H9 (cell line): ENCODE measurements at regions not wholly inside any gene's neighbourhood (a gene's known extent, or its start where the extent isn't known, plus 50 kb on each side); places are given as distances from the start of the nearest gene placed in this dataset.

Experiments
- DNase-seq: peaks from one replicate; pipeline ENCODE4 v3.0.0-alpha.2; 2017
- H2AFZ ChIP-seq: one replicate; pipeline ENCODE4 v1.6.1; 2013; ENCODE audit warnings: mild to moderate bottlenecking, low read length, control low read depth, moderate library complexity
- H2AK5ac ChIP-seq: 2 replicates; pipeline ENCODE4 v1.6.1; 2013; ENCODE audit warnings: low read length, control low read depth, mixed read lengths; ENCODE audit not compliant: insufficient read length
- H2BK120ac ChIP-seq: one replicate; pipeline ENCODE4 v1.6.1; 2013; ENCODE audit warnings: low read depth, mild to moderate bottlenecking, low read length, control low read depth, inconsistent platforms; ENCODE audit not compliant: poor library complexity, severe bottlenecking
- H2BK12ac ChIP-seq: 2 replicates; pipeline ENCODE4 v1.6.1; 2013; ENCODE audit warnings: low read length, control low read depth, mixed read lengths, low read depth; ENCODE audit not compliant: insufficient read length
- H2BK15ac ChIP-seq: 2 replicates; pipeline ENCODE4 v1.6.1; 2013; ENCODE audit warnings: low read depth, low read length, control low read depth
- H2BK20ac ChIP-seq: one replicate; pipeline ENCODE4 v1.6.1; 2013; ENCODE audit warnings: low read depth, mild to moderate bottlenecking, low read length, control low read depth, inconsistent platforms; ENCODE audit not compliant: poor library complexity, severe bottlenecking
- H2BK5ac ChIP-seq: 2 replicates; pipeline ENCODE4 v1.6.1; 2013; ENCODE audit warnings: low read length, control low read depth, mixed read lengths; ENCODE audit not compliant: insufficient read length
- H3K14ac ChIP-seq: 2 replicates; pipeline ENCODE4 v1.6.1; 2013; ENCODE audit warnings: low read length, control low read depth; ENCODE audit not compliant: insufficient read depth
- H3K18ac ChIP-seq: 2 replicates; pipeline ENCODE4 v1.6.1; 2013; ENCODE audit warnings: low read depth, mild to moderate bottlenecking, mixed read lengths, low read length, control low read depth; ENCODE audit not compliant: insufficient read length
- H3K23ac ChIP-seq: 2 replicates; pipeline ENCODE4 v1.6.1; 2013; ENCODE audit warnings: low read length, control low read depth, mixed read lengths, low read depth; ENCODE audit not compliant: insufficient read length
- H3K23me2 ChIP-seq: 2 replicates; pipeline ENCODE4 v1.6.1; 2013; ENCODE audit warnings: low read depth, mild to moderate bottlenecking, mixed read lengths, low read length, control low read depth; ENCODE audit not compliant: insufficient read length, poor library complexity, severe bottlenecking
- H3K27ac ChIP-seq: 2 replicates; pipeline ENCODE4 v1.5.1; 2013; ENCODE audit warnings: low read length, control low read depth, mixed read lengths, low read depth; ENCODE audit not compliant: insufficient read length
- H3K27me3 ChIP-seq: 2 replicates; pipeline ENCODE4 v1.6.1; 2013; ENCODE audit warnings: low read length, control low read depth, inconsistent platforms; ENCODE audit not compliant: insufficient read depth
- H3K4ac ChIP-seq: 2 replicates; pipeline ENCODE4 v1.6.1; 2013; ENCODE audit warnings: low read depth, mild to moderate bottlenecking, control low read depth, inconsistent platforms, low read length, moderate library complexity
- H3K4me1 ChIP-seq: 2 replicates; pipeline ENCODE4 v1.6.1; 2013; ENCODE audit warnings: low read length, control low read depth, inconsistent platforms; ENCODE audit not compliant: insufficient read depth
- H3K4me2 ChIP-seq: 2 replicates; pipeline ENCODE4 v1.6.1; 2013; ENCODE audit warnings: low read length, control low read depth, mixed read lengths; ENCODE audit not compliant: insufficient read length, insufficient read depth
- H3K56ac ChIP-seq: 2 replicates; pipeline ENCODE4 v1.6.1; 2013; ENCODE audit warnings: low read depth, mild to moderate bottlenecking, mixed read lengths, low read length, control low read depth; ENCODE audit not compliant: insufficient read length
- H3K79me1 ChIP-seq: 2 replicates; pipeline ENCODE4 v1.6.1; 2013; ENCODE audit warnings: low read depth, mild to moderate bottlenecking, moderate library complexity, low read length, control low read depth, inconsistent platforms; ENCODE audit not compliant: insufficient read depth, poor library complexity, severe bottlenecking
- H3K79me2 ChIP-seq: 2 replicates; pipeline ENCODE4 v1.6.1; 2013; ENCODE audit warnings: low read length, control low read depth, inconsistent platforms; ENCODE audit not compliant: insufficient read depth
- H3K9ac ChIP-seq: 2 replicates; pipeline ENCODE4 v1.6.1; 2013; ENCODE audit warnings: low read length, control low read depth, mixed read lengths; ENCODE audit not compliant: insufficient read length; ENCODE audit errors: extremely low read depth
- H3K9me3 ChIP-seq: one replicate; pipeline ENCODE4 v1.6.1; 2013; ENCODE audit warnings: low read depth, low read length, inconsistent platforms; ENCODE audit not compliant: control insufficient read depth
- H3T11ph ChIP-seq: one replicate; pipeline ENCODE4 v1.6.1; 2013; ENCODE audit warnings: mild to moderate bottlenecking, low read length, control low read depth, inconsistent platforms
- H4K20me1 ChIP-seq: one replicate; pipeline ENCODE4 v1.6.1; 2013; ENCODE audit not compliant: control insufficient read depth, insufficient read length, insufficient read depth
- H4K5ac ChIP-seq: 2 replicates; pipeline ENCODE4 v1.6.1; 2013; ENCODE audit warnings: low read depth, mild to moderate bottlenecking, mixed read lengths, low read length, control low read depth; ENCODE audit not compliant: insufficient read length
- H4K8ac ChIP-seq: replicated peaks from 2 replicates; pipeline ENCODE4 v1.6.1; 2013; ENCODE audit warnings: low read length, control low read depth, mixed read lengths, low read depth; ENCODE audit not compliant: insufficient read length
- H4K91ac ChIP-seq: 2 replicates; pipeline ENCODE4 v1.6.1; 2013; ENCODE audit warnings: low read depth, mild to moderate bottlenecking, moderate library complexity, mixed read lengths, low read length, control low read depth; ENCODE audit not compliant: insufficient read length
- H3K27ac Mint-ChIP-seq, 3 experiments: 2 replicates in 2 of 3; 3 replicates in 1 of 3; pipeline ENCODE4 v1.8.0; 2020 to 2021; ENCODE audit warnings: mixed read lengths in 3 of 3, mild to moderate bottlenecking in 1 of 3, moderate library complexity in 1 of 3
- H3K27me3 Mint-ChIP-seq: 2 replicates; pipeline ENCODE4 v1.8.0; 2021; ENCODE audit warnings: low read depth, mild to moderate bottlenecking, moderate library complexity, mixed read lengths
- H3K36me3 Mint-ChIP-seq, 3 experiments: 2 replicates in 2 of 3; 3 replicates in 1 of 3; pipeline ENCODE4 v1.8.0; 2020 to 2021; ENCODE audit warnings: low read depth in 3 of 3, mixed read lengths in 3 of 3; ENCODE audit not compliant: insufficient read depth in 1 of 3
- H3K4me1 Mint-ChIP-seq, 2 experiments: 2 replicates each; pipeline ENCODE4 v1.8.0; 2020; ENCODE audit warnings: mixed read lengths in 2 of 2
- H3K4me3 Mint-ChIP-seq, 2 experiments: 2 replicates in 1 of 2; 3 replicates in 1 of 2; pipeline ENCODE4 v1.8.0; 2020 to 2021; ENCODE audit warnings: mild to moderate bottlenecking in 2 of 2, mixed read lengths in 2 of 2, moderate library complexity in 1 of 2
- H3K9me3 Mint-ChIP-seq, 2 experiments: 2 replicates in 1 of 2; 3 replicates in 1 of 2; pipeline ENCODE4 v1.8.0; 2020; ENCODE audit warnings: mild to moderate bottlenecking in 2 of 2, mixed read lengths in 2 of 2, moderate library complexity in 1 of 2
- CTCF ChIP-seq: fragments of 200-600 bp; sonication (generic); conservative IDR thresholded peaks from 3 replicates; pipeline ENCODE4 v1.8.0; 2021; ENCODE audit warnings: antibody characterized with exemption, mild to moderate bottlenecking
- WGBS: extraction: QIAGEN DNeasy Blood & Tissue Kit; methylation state at CpG from one replicate; pipeline ENCODE4 v1.1.7; 2013; ENCODE audit warnings: missing lambda C conversion rate, low lambda C conversion rate, mixed read lengths; ENCODE audit not compliant: insufficient read length; ENCODE audit errors: extremely low coverage; 5-methylcytosine and 5-hydroxymethylcytosine counted together

- no peak for TF ChIP-seq CTCF
- Mint-ChIP-seq H3K9me3 (peaks cover 10 to 11% of the 10 kb centered on the region in 2 experiments), H3K27ac (no peak overlapping the region), H3K27me3 (no peaks in the 10 kb centered on the region), H3K4me3 (no peak overlapping the region), H3K36me3 (peaks cover 4 to 21% (median 6%) of the 10 kb centered on the region in 3 experiments), H3K4me1 (no peaks in the 10 kb centered on the region)
- Histone ChIP-seq H3K4me1 (no peaks in the 10 kb centered on the region), H2BK5ac (no peak overlapping the region), H3K18ac (no peak overlapping the region), H4K5ac (no peak overlapping the region), H3K27me3 (no peaks in the 10 kb centered on the region), H3K9ac (no peak overlapping the region), H3K9me3 (no peaks in the 10 kb centered on the region), H3K56ac (no peak overlapping the region), H3K23ac (no peak overlapping the region), H4K91ac (no peak overlapping the region), H3K79me2 (no peaks in the 10 kb centered on the region), H3K79me1 (no peaks in the 10 kb centered on the region), H3K4me2 (no peak overlapping the region), H3T11ph (no peak overlapping the region), H3K4ac (no peak overlapping the region), H2BK15ac (no peak overlapping the region), H2BK12ac (no peak overlapping the region), H2BK20ac (no peak overlapping the region), H2AFZ (no peak overlapping the region), H4K20me1 (no peaks in the 10 kb centered on the region), H2BK120ac (no peak overlapping the region), H3K23me2 (no peaks in the 10 kb centered on the region), H3K14ac (no peak overlapping the region), H2AK5ac (no peak overlapping the region), H3K27ac (no peak overlapping the region), H4K8ac (no peak overlapping the region)
- no peak for DNase-seq
- no CpG with 5 or more reads among the region's 3 CpGs for WGBS
Observed at GRCh38 chr16:52696126-52696525, 149.2 kb upstream of the TOX3 start.
